CD4-positive, alpha-beta memory T cell (primary cell): ENCODE measurements at regions not wholly inside any gene's neighbourhood (a gene's known extent, or its start where the extent isn't known, plus 50 kb on each side); places are given as distances from the start of the nearest gene placed in this dataset.

Experiments used
- CTCF ChIA-PET: fragments of 350-600 bp; sonication (Branson Sonifier 250); formaldehyde crosslinking; loops from one replicate; lab custom pipeline; 2021; ENCODE audit warnings: inconsistent platforms; ENCODE audit not compliant: partially characterized antibody; lab: Charles Lee
- POLR2A ChIA-PET: fragments of 350-600 bp; sonication (Branson Sonifier 250); formaldehyde crosslinking; loops from one replicate; lab custom pipeline; 2021; ENCODE audit not compliant: partially characterized antibody; lab: Charles Lee
- DNase-seq, 5 donors: peaks; one replicate each; pipeline versions ENCODE4 v3.0.0 to v3.0.0-alpha.2; 2020 to 2022; ENCODE audit warnings: mixed read lengths in 1 of 5
- H3K27ac ChIP-seq: one replicate; pipeline ENCODE4 v1.7.0; 2013; ENCODE audit warnings: low read depth, low read length
- H3K27me3 ChIP-seq: 2 replicates; pipeline ENCODE4 v1.7.0; 2013; ENCODE audit warnings: mild to moderate bottlenecking, low read length, moderate library complexity; ENCODE audit not compliant: insufficient read depth
- H3K36me3 ChIP-seq: 2 replicates; pipeline ENCODE4 v1.7.0; 2013; ENCODE audit warnings: mild to moderate bottlenecking, low read length, moderate library complexity; ENCODE audit not compliant: insufficient read depth
- H3K4me1 ChIP-seq: 2 replicates; pipeline ENCODE4 v1.7.0; 2013; ENCODE audit warnings: mild to moderate bottlenecking, low read length, moderate library complexity; ENCODE audit not compliant: insufficient read depth
- H3K4me3 ChIP-seq, 2 donors: one replicate each; pipeline ENCODE4 v1.7.0; 2013; ENCODE audit warnings: low read length in 2 of 2, mild to moderate bottlenecking in 1 of 2
- H3K9me3 ChIP-seq, 2 donors: one replicate each; pipeline ENCODE4 v1.7.0; 2013; ENCODE audit warnings: low read length in 2 of 2, control low read depth in 1 of 2; ENCODE audit not compliant: control insufficient read depth in 1 of 2
- H3K27ac Mint-ChIP-seq, 7 donors: one replicate each; pipeline ENCODE4 v1.8.0; 2020 to 2021; ENCODE audit warnings: mixed read lengths in 7 of 7, mild to moderate bottlenecking in 6 of 7, inconsistent platforms in 3 of 7, moderate library complexity in 3 of 7
- H3K27me3 Mint-ChIP-seq, 2 donors: one replicate each; pipeline ENCODE4 v1.8.0; 2020 to 2021; ENCODE audit warnings: mixed read lengths in 2 of 2
- H3K36me3 Mint-ChIP-seq, 2 donors: one replicate each; pipeline ENCODE4 v1.8.0; 2020 to 2021; ENCODE audit warnings: mixed read lengths in 2 of 2, inconsistent platforms in 1 of 2, mild to moderate bottlenecking in 1 of 2
- H3K4me1 Mint-ChIP-seq, 4 donors: one replicate each; pipeline ENCODE4 v1.8.0; 2020 to 2021; ENCODE audit warnings: mixed read lengths in 4 of 4, mild to moderate bottlenecking in 1 of 4
- H3K4me3 Mint-ChIP-seq, 8 donors: one replicate each; pipeline ENCODE4 v1.8.0; 2020 to 2021; ENCODE audit warnings: mixed read lengths in 8 of 8, mild to moderate bottlenecking in 7 of 8, moderate library complexity in 6 of 8, inconsistent platforms in 3 of 8
- H3K9me3 Mint-ChIP-seq, 8 donors: one replicate each; pipeline ENCODE4 v1.8.0; 2020 to 2021; ENCODE audit warnings: mixed read lengths in 8 of 8, mild to moderate bottlenecking in 5 of 8, inconsistent platforms in 3 of 8, moderate library complexity in 1 of 8
- intact Hi-C: fragments of 100-400 bp; cut with micrococcal nuclease; formaldehyde crosslinking; loops from one replicate; pipeline ENCODE4 v1.15.1; 2023

DNA sequence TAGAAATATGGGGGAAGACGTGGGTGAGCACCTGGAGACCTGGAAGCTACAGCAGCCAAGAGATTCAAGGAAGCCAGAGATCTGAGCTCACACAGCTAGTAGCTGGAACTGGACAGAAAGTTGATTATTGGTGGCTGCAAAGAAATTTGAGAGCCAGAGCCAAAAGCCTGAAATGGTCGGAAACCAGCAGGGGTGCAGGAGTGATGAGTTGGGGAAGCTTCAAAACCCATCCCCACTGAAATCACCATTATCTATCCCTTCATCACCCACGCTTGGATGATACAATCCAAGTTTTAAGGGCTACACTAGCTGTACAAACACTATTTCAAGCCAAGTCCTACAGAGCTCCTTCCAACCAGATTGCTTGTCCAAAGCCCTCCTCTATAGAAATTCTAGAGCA is 296.1 kb upstream of the NEBL start:
- intact Hi-C loops: no loop called here
- ChIA-PET POLR2A (no interaction called here), CTCF (no interaction called here)
- no peak overlapping the region for H3K27ac Mint-ChIP-seq
- peaks cover 4 to 10% of the 10 kb centered on the region in 2 donors for H3K27me3 Mint-ChIP-seq
- H3K27me3 ChIP-seq: no peaks in the 10 kb centered on the region
- no peak overlapping the region for H3K4me3 ChIP-seq
- H3K4me3 Mint-ChIP-seq: no peak overlapping the region
- no peaks in the 10 kb centered on the region for H3K4me1 ChIP-seq
- no peaks in the 10 kb centered on the region for H3K36me3 Mint-ChIP-seq
- H3K27ac ChIP-seq: no peak overlapping the region
- peaks cover 0 to 19% (median 15%) of the 10 kb centered on the region in 8 donors for H3K9me3 Mint-ChIP-seq
- no peaks in the 10 kb centered on the region for H3K9me3 ChIP-seq
- no peaks in the 10 kb centered on the region for H3K36me3 ChIP-seq
- DNase-seq: no peak
- no peaks in the 10 kb centered on the region for H3K4me1 Mint-ChIP-seq

DNA sequence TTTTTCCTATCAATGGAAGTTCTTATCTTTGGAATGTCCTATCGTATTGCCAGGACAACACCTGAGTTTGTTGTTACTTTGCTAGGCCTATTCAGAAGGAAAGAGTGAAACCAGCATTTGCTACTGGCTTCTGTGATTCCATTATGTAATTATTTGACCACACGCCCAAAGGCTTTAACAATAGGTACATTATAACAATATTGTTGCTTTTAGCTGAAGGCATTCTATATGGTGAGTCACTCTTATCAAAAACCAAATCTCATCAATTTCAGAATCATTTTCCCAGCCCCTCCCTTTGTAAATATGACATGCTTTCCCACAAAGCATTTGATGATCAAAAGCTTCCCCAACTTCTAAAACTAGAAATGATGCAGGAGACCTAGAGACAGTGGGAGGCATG is 294.4 kb upstream of the NEBL start:
- CTCF ChIA-PET: no interaction called here
- POLR2A ChIA-PET: no interaction called here
- Mint-ChIP-seq H3K4me3 (no peak overlapping the region), H3K27ac (no peak overlapping the region), H3K4me1 (no peaks in the 10 kb centered on the region), H3K9me3 (peaks cover 0 to 8% (median 2%) of the 10 kb centered on the region in 8 donors), H3K27me3 (peaks cover 2 to 7% of the 10 kb centered on the region in 2 donors), H3K36me3 (no peaks in the 10 kb centered on the region)
- intact Hi-C loops: no loop called here
- no peaks in the 10 kb centered on the region for H3K4me1 ChIP-seq
- H3K36me3 ChIP-seq: no peaks in the 10 kb centered on the region
- no peaks in the 10 kb centered on the region for H3K27me3 ChIP-seq
- no peak overlapping the region for H3K27ac ChIP-seq
- H3K9me3 ChIP-seq: no peaks in the 10 kb centered on the region
- H3K4me3 ChIP-seq: no peak overlapping the region
- no peak for DNase-seq

DNA sequence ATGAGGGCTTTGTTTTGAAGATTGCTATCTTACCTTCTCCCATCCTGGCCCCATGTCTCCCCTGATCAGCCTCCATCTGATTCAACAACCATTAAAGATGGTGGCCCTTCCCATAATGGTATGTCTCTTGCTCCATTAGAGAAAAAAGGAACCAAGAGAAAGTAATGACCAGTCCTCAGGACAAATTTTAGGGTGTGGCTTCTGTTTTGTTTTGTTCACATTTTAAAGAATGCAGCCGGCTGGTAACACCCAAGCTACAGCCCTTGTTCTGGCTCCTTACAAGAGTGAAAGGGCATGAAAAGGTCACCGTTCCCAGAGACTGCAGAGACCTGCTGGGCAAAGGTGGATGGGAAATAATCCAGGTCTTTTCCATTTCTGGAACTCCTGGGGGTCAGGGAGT is 287.9 kb upstream of the NEBL start:
- Mint-ChIP-seq H3K36me3 (no peaks in the 10 kb centered on the region), H3K27me3 (peaks cover 2% of the 10 kb centered on the region in 2 donors), H3K9me3 (peaks cover 0 to 9% (median 4%) of the 10 kb centered on the region in 8 donors), H3K27ac (no peak overlapping the region), H3K4me3 (no peak overlapping the region), H3K4me1 (no peaks in the 10 kb centered on the region)
- Histone ChIP-seq H3K4me3 (no peak overlapping the region), H3K4me1 (no peaks in the 10 kb centered on the region), H3K27ac (no peak overlapping the region), H3K27me3 (no peaks in the 10 kb centered on the region), H3K9me3 (no peaks in the 10 kb centered on the region), H3K36me3 (no peaks in the 10 kb centered on the region)
- no peak for DNase-seq
- intact Hi-C loops: no loop called here
- ChIA-PET CTCF (no interaction called here), POLR2A (no interaction called here)

DNA sequence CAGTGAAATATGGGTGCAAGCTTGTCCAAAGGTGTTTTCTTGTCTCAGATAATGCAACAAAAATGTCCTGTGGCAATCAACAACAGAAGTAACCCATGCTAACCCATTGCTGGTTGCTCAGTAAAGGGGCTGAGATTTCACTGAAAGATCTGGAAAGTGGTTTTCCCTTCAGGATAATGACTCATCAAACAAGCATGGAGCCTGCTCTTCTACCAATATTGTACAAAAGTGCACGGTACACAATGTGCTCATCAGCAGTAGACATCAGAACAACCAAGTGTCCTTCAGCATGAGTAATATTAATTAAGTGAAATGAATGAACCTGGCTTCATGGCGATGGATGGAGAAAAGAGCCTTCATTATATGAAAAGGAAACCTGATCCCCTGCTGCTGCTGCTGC is 287.1 kb upstream of the NEBL start:
- DNase-seq: no peak
- H3K4me3 ChIP-seq: no peak overlapping the region
- H3K4me1 Mint-ChIP-seq: no peaks in the 10 kb centered on the region
- ChIA-PET CTCF (no interaction called here), POLR2A (no interaction called here)
- H3K4me3 Mint-ChIP-seq: no peak overlapping the region
- H3K27me3 ChIP-seq: no peaks in the 10 kb centered on the region
- intact Hi-C loops: no loop called here
- H3K27me3 Mint-ChIP-seq: peaks cover 2% of the 10 kb centered on the region in 2 donors
- H3K36me3 Mint-ChIP-seq: no peaks in the 10 kb centered on the region
- no peak overlapping the region for H3K27ac Mint-ChIP-seq
- H3K9me3 Mint-ChIP-seq: peaks cover 0 to 10% (median 7%) of the 10 kb centered on the region in 8 donors
- no peaks in the 10 kb centered on the region for H3K36me3 ChIP-seq
- no peak overlapping the region for H3K27ac ChIP-seq
- no peaks in the 10 kb centered on the region for H3K9me3 ChIP-seq
- no peaks in the 10 kb centered on the region for H3K4me1 ChIP-seq

DNA sequence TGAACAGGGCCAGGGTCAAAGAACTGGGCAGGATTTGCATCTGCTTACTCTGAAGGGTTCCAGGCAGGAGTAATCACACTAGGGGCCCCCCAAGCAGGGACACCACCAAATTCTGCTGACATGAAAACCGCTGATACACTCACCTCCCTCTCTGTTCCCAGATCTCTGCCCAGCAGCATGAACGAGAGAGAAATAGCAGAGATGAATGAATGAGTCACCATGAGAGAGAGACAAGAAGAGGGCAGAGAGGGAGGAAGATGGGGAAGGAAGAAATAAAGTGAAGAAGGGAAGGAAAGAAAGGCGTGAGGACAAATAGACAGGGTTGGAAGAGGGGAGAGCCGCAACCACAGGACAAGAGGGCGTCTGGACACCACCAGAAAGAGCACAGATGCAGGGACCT is 285.9 kb upstream of the NEBL start:
- H3K27me3 Mint-ChIP-seq: peaks cover 0 to 2% of the 10 kb centered on the region in 2 donors
- Histone ChIP-seq H3K4me3 (no peak overlapping the region), H3K27me3 (no peaks in the 10 kb centered on the region), H3K36me3 (no peaks in the 10 kb centered on the region), H3K9me3 (no peaks in the 10 kb centered on the region), H3K4me1 (no peaks in the 10 kb centered on the region), H3K27ac (no peak overlapping the region)
- no peak overlapping the region for H3K27ac Mint-ChIP-seq
- ChIA-PET POLR2A (no interaction called here), CTCF (no interaction called here)
- intact Hi-C loops: no loop called here
- H3K36me3 Mint-ChIP-seq: no peaks in the 10 kb centered on the region
- H3K4me3 Mint-ChIP-seq: no peak overlapping the region
- H3K9me3 Mint-ChIP-seq: peaks cover 0 to 8% (median 6%) of the 10 kb centered on the region in 8 donors
- H3K4me1 Mint-ChIP-seq: no peaks in the 10 kb centered on the region
- DNase-seq: no peak

DNA sequence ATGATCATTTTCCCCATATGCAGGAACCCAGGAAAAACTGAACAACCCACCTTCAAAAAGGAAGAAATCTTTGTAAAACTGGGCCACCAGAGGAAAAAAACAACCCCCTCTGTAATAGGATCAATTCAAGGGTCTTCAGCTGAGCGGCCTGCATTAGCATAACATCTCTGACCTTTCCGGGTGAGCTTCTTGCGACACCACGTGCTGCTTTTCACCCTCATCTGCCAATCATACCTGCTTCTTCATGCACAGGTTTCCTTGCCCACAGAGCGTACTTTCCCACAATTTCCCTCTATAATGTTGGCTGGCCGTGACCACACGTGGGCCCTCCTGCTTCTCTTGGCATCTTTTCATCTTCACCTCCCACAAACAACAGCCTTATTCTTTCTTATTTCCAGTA is 284.3 kb upstream of the NEBL start:
- ChIA-PET POLR2A (no interaction called here), CTCF (no interaction called here)
- intact Hi-C loops: no loop called here
- Histone ChIP-seq H3K27me3 (no peaks in the 10 kb centered on the region), H3K27ac (no peak overlapping the region), H3K4me3 (no peak overlapping the region), H3K9me3 (no peaks in the 10 kb centered on the region), H3K4me1 (no peaks in the 10 kb centered on the region), H3K36me3 (no peaks in the 10 kb centered on the region)
- Mint-ChIP-seq H3K4me3 (no peak overlapping the region), H3K36me3 (no peaks in the 10 kb centered on the region), H3K4me1 (no peaks in the 10 kb centered on the region), H3K27ac (no peak overlapping the region), H3K27me3 (peaks cover 2 to 5% of the 10 kb centered on the region in 2 donors), H3K9me3 (peaks cover 0 to 8% (median 6%) of the 10 kb centered on the region in 8 donors)
- no peak for DNase-seq

DNA sequence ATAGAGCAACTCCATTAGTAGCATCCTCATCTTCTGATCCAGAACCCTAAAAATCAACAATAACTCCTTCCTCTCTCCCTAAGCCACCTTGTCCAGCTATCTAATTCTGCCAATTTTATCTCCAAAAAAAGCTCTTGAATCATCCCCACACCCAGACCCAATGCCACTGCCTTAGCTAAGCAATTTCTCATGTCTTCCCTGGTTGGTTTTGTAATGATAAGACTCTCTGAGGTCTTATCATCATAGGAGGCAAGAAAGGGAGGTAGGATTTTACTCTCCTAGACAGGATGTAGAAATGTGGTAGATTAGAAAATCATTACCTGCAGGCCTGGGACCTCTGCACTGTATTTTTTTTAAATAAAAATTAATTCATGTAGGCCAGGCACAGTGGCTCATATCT is 283.5 kb upstream of the NEBL start:
- Histone ChIP-seq H3K36me3 (no peaks in the 10 kb centered on the region), H3K27ac (no peak overlapping the region), H3K9me3 (no peaks in the 10 kb centered on the region), H3K4me1 (no peaks in the 10 kb centered on the region), H3K4me3 (no peak overlapping the region), H3K27me3 (no peaks in the 10 kb centered on the region)
- H3K4me3 Mint-ChIP-seq: no peak overlapping the region
- intact Hi-C loops: no loop called here
- H3K27me3 Mint-ChIP-seq: peaks cover 2 to 11% of the 10 kb centered on the region in 2 donors
- no peaks in the 10 kb centered on the region for H3K36me3 Mint-ChIP-seq
- no peak overlapping the region for H3K27ac Mint-ChIP-seq
- H3K4me1 Mint-ChIP-seq: no peaks in the 10 kb centered on the region
- peaks cover 0 to 8% (median 6%) of the 10 kb centered on the region in 8 donors for H3K9me3 Mint-ChIP-seq
- CTCF ChIA-PET: no interaction called here
- DNase-seq: no peak
- POLR2A ChIA-PET: no interaction called here

DNA sequence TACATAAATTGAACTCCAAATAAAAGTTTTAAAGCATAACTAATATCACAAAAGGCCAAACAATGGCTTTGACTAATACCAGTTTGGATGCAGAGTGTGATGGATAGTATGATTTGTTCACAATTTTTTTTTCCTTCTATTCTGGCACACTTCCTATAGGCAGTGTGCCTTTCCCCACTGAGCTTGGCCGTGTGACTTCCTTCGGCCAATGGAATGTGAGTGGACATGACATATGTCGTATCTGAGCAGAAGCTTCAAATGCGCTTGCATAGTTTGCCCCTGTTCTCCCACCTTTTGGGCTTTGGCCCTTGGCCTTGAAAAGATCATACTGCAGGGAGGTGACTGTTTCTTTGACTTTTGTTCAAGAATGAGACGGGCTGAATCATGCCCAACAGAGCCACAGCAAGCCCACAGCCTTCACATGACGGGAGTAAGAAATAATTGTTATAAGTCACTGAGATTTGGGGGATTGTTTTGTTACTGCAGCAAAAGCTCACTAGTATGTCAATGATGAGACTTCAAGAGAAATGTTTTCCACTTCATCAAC is 279.9 kb upstream of the NEBL start:
- DNase-seq: no peak
- peaks cover 5% of the 10 kb centered on the region for H3K27me3 ChIP-seq
- H3K9me3 ChIP-seq: no peaks in the 10 kb centered on the region
- Mint-ChIP-seq H3K27me3 (peaks cover 20 to 26% of the 10 kb centered on the region in 2 donors), H3K36me3 (no peaks in the 10 kb centered on the region), H3K4me3 (no peak overlapping the region), H3K4me1 (peaks cover 0 to 20% (median 6%) of the 10 kb centered on the region in 4 donors), H3K9me3 (peaks cover 0 to 8% (median 6%) of the 10 kb centered on the region in 8 donors), H3K27ac (no peak overlapping the region)
- ChIA-PET POLR2A (no interaction called here), CTCF (interaction anchor here (0.9 kb wide), 1 partner anchor 9 kb away, joined by 3 read pairs; no protein-coding TSS in a partner anchor)
- H3K4me3 ChIP-seq: no peak overlapping the region
- H3K4me1 ChIP-seq: no peaks in the 10 kb centered on the region
- no peaks in the 10 kb centered on the region for H3K36me3 ChIP-seq
- intact Hi-C loops: no loop called here
- no peak overlapping the region for H3K27ac ChIP-seq
